ENCODE measurements at regions not wholly inside any gene's neighbourhood (a gene's known extent, or its start where the extent isn't known, plus 50 kb on each side); places are given as distances from the start of the nearest gene placed in this dataset.

DNA sequence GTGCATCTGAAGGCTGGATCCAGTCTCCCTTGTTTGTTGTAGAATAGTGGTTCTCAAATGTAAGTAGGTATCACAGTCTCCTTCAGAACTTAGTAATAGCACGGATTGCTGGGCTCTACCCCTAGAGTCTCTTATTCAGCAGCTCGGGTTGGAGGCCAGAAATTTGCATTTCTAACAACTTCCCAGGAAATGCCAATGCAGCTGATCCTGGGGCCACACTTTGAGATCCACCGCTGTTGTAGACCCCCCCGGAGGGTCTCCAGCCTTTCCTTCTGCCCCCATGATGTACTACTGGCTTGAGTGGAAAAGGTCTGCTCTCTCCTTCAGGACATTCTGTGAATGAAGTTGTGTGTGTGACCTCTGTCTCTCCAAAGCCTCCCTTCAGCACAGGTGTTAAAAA lies 153.8 kb upstream of the CTNNB1 start:
- DNase-seq, result no peak

DNA sequence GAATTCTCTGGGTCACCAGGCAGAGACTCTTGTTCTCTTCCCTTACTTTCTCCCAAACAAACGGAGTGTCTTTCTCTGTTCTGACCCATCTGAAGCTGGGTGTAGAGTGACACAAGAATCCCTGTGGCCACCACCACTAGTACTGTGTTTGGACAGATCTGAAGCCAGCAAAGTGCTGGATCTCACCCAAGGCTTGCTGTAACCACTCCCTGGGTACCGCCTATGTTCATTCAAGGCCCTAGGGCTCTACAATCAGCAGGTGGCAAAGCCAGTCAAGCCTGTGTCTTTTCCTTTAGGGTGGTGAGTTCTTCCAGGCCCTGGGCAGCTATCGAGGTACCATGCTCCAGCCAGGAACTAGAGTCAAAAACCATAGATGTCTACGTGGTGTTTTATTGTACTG lies 149.2 kb upstream of the CTNNB1 start:
- no peak for DNase-seq

DNA sequence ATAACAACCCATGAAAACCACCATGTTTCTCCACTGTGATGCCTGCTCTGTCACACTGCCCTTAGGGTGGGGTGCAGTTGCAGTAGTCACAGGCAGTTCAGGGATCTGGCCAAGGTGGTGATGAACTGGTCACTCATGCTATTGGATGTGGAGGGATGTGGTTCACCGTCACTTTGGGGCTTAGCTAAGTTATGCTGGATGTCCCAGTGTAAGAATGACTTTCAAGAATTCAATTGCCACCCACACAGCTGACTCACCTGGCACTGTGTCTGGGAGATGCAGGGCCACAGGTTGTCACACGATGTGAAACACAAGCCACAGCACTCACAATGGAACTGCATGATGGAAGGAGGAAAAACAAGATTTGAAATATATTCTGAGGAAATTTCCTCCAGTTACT lies 146.1 kb upstream of the CTNNB1 start:
- no peak for DNase-seq

DNA sequence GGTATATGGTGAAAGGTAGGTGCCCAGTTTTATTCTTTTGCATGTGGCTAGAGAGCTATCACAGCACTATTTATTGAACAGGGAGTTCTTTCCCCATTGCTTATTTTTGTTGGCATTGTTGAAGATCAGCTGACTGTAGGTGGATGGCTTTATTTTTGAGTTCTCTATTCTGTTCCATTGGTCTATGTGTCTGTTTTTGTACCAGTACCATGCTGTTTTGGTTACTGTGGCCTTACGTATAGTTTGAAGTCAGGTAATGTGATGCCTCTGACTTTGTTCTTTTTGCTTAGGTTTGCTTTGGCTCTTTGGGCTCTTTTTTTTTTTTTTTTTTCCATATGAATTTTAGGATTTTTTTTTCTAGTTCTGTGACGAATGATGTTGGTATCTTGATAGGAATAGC lies 139.2 kb upstream of the CTNNB1 start:
- no peak for DNase-seq

DNA sequence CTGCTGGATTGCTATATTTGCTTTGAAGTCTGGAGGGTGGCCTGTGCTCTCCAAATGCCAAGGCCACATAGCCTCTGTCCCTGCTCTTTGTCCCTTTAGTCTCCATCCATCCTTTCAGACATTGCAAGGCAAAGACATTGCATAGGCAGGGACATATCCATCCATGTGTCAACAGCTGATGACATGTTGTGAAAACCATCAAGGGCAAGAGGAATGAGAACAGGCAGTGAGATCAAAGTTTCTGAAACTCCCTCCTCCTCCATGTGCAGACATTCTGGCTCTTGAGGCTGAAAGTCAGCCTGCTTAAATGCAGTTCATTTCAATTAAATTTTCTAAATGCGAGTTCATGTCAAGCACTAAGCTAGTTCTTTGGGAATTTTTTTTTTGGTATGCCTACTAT lies 135.2 kb upstream of the CTNNB1 start:
- no peak for DNase-seq

DNA sequence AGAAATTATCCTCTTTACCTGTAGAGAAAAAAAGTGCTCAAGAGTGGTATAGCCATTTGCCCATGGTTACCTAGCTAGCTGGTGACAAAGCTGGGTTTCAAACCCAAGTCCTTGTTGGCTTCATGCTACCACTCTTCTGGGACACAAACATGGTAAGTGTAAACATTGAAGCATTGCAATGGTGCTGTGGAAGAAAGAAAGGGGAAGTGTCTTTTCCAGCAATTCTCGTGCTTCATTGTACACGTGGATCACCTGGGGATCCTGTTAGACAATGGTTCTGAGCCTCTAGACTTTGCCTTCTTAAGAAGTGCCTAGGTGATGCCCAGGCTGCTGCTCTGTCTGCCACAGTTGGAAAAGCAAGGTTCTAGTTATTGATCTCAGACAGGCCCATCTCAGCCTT lies 134.8 kb upstream of the CTNNB1 start:
- DNase-seq, result no peak

DNA sequence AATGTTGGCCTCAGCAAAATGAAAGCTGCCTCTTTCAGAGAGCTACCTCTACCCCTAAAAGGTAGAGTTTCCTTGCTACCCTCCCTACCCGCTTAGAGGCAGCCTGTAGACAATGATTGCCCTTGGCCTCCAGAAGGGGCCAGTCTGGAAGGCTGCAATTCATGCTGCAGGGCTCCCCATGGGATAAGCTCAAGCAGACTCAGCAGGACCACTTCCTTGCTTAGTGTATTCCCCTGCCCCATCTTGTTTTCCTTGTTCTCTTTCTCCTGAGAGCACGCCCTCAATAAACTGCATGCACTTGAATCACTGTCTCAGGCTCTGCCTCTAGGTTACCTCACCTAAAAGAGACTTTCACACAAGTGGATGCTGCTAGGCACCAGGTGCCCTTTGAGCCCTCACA lies 134.0 kb upstream of the CTNNB1 start:
- DNase-seq, result no peak

DNA sequence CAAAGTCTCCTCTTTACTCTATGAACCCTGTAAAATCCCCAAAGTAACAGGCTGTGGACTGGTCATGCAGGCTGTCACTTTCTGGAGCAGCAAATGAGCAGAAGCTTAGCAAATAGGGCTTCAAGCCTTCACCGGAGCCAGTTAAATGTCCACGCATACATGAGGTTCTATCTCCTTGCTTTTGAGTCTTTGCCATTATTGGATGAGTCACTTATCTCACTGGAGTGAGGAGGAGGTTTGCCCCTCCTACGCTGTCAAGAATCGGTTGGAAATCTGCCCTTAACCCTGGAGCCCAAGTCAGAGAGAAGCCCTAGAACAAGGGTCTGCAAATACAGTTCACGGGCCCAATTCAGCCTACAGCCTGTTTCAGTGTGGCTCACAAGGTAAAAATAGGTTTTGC lies 126.1 kb upstream of the CTNNB1 start:
- DNase-seq, result no peak

DNA sequence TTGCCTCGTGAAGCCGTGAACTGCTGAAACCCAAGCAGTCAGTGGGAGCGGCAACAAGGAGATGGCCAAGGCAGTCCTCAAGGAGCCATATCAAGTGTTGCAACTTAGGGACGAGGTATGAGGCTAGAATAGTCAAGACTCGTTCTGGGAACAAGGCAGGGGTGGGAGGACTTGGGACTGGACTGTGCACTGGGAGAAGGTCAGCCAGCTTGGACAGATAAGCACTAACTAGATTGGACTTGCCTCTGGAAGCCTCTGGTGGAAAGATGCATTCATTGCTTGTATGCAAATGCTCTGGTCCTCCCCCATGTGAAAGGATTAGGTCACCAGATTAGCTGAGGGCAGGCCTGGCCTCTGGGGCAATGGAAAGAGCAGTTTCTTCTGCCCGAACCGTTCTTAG lies 123.3 kb upstream of the CTNNB1 start:
- DNase-seq, result peak in 2 of 3 donors; percentile 11 to 23

DNA sequence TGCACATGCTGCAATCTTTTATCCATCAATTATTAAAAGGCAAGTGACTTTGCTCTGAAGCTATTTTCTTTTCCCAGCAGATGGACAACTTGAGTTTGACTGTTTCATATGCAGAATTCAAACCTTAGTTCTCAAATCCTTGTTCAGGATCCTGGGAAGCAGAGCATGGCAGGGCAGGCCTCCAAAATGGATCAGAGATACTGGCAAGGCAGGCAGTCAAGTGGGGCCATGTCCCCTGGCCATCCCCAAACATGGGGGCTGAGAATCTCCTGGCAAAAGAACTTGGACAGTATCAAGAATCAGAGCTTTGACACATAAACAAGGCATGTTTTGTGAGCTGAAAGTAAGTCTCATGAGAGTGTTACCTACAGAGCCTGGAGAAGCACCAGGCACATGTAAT lies 122.9 kb upstream of the CTNNB1 start:
- no peak for DNase-seq

DNA sequence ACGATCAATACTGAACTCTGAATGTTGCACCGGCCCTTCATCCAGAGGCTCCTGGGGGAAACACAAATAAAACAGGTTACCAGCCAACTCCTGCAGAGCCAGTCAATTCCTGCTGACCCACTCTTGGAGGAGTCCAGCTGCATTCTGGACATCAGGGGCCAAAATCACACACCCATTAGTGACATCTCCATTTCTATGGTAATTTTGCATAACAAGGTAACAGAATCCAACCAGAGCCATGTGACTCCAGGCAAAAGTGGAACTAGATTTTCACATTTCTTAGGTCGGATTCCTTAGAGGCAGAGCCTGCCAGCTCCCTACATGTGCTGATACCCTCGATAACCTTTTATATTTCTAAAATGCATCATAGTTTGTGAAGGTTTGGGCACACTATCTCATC lies 119.2 kb upstream of the CTNNB1 start:
- DNase-seq, result no peak

DNA sequence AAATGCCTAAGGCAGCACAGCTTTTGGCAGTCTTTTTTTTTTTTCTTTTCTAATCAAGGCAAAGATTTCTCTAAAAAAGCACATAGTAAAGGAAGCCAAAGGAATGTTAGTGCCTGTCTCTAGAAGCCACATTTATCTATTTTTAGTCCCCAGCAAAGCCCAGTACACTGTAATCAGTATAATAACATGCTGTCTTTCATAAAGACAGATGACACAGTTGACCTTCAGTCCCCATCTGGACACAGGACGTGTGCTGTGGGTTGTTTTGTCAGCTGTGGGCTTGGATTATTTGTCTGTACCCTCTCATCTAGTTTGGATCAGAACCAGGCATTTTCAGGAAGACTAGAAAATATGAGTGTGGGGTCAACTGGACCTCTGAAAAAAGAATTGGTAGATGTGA lies 110.4 kb upstream of the CTNNB1 start:
- no peak for DNase-seq

DNA sequence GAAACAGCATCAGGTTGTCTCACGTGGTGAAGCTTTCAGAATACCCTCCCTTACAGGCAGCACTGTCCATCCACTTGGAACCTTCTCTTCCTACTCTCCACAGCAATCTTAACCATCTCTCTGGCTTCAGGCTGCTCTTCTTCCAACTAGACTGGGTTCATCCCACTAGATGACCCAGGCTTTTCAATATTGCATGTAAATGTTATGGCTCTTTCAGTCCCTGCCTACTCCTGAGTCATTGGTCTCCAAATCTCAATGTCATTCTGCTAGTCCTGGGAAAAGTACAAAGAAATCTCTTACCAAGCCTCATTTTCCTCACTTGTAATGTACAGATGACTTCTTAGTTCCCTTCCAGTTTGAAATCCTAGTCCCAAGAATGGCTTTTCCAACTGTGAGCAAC lies 109.7 kb upstream of the CTNNB1 start:
- DNase-seq, result no peak

DNA sequence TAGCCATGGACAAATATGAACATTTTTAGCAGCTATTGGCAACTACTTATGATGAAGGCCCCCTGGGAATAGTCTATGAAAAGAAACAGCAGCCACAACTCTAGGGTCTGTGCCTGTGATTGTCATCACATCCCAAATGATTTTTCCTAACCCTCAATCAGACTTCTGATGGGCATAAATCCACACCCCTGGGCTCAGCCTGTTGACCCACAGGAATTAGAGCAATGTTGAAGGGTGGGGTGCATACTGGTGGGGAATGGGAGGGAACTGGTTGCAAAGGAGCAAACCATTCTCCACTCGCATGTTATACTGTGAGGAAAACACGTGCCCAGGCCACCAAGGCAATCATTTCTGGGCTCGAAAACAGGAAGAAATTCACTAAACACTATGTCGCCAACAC lies 106.5 kb upstream of the CTNNB1 start:
- DNase-seq, result no peak

DNA sequence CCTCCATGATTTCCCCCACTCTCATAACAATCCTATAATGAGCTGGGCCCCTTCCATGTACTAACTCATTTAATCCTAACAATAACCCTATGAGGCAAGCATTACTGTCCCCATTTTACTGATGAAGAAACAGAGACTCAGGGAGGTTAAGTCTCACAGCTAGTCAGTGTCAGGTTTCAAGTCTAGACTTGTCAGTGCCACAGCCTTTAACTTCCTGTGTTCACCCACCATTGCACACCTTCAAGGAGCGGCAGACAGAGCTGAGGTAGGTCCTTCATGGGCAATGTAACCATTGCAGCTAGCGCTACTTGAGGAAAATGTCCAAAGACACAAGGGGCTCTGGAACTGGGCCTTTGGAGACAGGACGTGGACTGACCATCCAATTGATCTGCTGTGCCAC lies 105.8 kb upstream of the CTNNB1 start:
- DNase-seq, result no peak

DNA sequence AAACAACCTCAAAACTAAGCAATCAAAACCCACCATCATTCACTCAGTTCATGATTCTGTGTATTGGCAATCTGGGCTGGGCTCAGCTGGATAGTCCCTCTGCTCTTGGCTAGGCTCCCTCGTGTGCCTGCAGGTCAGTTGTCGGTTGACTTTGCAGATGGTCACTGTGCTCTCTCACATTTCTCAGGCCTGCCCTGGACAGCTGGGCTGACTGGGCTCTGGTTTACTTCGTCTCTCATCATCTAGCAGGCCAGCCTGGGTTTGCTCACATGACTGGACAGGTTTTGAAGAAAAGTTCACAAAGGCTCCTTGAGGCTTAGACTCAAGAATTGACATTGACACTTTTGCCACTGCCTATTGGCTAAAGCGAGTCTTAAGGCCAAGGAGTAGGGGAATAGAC lies 105.0 kb upstream of the CTNNB1 start:
- no peak for DNase-seq

DNA sequence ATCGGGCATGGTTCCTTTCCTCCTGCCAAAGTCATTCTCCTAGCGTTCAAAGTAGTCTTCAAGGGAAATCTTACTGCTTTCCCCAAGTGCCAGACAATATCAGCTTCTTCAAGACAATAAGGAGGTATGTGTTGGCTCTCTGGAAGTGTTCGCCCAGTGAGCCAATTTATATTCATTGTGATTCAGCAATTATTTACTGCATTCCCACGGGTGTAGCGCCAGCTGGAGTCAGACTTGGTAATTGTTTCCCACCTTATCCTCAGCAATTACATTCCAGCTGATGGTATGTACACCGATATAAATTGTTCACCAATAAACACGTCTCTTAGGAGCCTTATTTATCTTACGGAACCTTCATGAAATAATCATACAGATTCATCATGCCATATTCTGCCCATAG lies 103.6 kb upstream of the CTNNB1 start:
- no peak for DNase-seq

DNA sequence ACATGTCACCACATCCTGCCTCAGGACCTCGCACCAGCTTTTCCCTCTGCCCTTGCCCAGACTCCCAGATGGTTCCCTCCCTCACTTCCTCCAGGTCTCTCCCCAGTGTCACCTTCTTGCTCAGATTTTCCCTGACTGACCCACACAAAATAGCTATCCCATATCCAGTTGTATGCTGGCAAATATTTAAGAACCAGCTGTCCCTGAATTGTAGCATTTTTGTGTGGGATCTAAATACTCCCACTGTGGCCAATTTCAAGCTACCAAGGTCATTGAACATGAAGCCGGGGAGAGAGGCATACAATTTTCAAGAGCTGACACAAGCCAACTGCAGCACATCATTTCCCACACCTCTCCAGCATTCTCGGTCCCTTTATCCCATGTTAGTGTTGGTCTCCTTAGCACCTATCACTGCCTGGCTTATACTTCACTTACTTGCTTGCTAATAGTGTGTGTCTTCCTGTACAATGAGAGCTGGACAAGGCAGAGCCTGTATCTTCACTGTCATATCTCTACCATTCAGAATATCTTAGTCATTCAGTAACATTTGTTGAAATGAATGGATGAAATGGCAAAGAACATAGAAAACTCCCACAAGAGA lies 101.3 kb upstream of the CTNNB1 start:
- no peak for DNase-seq

DNA sequence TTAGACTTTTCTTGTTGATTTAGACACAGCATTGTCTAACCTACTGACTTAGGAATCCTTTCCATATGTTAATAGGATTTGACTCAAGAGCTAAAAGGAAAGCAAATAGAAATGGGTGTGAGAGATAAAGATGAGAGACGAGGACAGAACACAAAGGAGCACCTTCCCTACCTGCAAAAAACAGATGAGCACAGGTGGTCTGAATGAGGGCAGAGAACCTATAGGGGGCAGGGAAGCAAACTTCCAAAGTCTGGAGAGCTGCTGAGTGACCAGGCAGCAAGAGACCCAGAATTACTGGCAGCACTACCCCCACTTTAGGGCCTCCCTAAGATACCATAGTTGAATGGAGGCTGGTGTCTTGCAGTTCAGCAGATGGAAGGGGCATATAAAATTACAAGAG lies 98.1 kb upstream of the CTNNB1 start:
- no peak for DNase-seq

DNA sequence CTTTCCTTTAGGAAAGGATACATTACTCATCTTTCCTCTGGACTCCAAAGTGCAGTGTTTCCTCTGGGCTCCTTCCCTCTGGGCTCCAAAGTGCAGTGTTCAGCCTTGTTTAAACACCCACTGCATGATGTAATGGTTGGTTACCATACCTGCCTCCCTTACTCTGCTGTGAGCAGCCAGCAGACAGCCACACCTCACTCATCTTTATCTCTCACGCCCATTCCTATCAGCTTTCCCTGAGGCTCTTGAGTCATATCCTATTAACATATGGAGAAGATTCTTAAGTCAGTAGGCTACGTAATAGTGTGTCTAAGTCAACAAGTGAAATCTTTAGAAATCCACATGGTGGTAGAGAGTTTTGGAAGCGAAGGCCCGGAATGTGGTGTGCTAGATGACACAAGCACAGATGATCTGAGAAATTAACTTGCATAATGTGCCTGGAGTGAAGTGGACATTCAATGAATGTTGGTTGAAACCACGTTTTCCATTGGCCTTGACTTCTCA lies 97.2 kb upstream of the CTNNB1 start:
- no peak for DNase-seq

DNA sequence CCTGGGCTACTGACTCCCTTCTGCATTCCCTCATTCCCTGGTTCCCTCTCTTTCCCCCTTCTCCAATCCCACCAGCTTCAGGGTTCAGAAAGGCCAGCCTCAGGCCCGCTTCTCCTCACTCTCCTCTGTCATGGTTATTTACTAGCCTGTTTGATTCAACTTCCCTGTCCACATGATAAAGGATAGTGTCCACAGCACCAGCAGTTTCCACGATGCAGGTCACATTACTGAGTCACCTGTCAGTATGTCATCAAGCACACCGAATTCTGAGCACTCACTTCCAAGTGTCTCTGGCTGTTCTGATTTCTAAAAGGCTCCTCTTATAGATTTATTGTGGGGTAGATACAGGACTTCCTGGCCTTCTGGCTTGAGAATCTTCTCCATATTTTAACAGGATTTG lies 96.6 kb upstream of the CTNNB1 start:
- no peak for DNase-seq

DNA sequence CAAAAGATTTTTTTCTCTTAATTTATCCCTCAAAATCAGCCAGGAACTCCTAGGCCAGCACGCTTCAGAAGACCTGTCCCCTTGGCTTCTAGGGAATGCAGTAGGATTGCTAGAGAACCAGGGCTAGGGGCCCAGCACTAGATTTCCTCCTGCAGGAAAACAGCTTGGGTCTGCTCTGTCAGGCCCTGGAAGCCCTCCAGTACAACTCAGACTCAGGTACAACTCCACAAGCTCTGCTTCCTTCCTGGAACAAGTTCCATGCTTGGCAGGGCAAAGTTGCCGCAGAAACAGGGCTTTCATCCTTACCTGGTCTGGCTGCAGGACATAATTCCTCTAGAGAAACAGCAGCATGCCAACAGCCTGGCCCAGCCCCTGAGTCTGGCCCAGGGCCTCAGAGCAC lies 96.1 kb upstream of the CTNNB1 start:
- DNase-seq, result no peak

DNA sequence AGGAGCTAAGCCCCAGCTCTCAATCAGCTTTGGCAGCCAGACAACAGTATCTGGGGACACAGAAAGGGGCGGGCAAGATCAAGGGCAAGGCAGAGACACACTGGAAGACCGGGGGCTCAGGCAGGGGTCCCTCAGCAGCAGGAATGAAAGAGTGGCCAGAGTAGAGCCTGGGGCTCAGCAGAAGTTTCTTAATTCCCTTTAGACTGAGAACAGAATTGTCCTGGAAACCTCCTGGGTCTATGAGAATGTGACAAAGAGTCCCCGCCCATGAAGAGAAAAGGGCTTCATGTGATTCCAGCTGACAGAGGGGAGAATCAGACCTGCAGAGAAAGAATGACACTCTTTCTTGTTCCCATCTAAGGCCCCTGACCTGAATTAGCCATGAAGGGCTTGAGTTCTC lies 95.2 kb upstream of the CTNNB1 start:
- no peak for DNase-seq

DNA sequence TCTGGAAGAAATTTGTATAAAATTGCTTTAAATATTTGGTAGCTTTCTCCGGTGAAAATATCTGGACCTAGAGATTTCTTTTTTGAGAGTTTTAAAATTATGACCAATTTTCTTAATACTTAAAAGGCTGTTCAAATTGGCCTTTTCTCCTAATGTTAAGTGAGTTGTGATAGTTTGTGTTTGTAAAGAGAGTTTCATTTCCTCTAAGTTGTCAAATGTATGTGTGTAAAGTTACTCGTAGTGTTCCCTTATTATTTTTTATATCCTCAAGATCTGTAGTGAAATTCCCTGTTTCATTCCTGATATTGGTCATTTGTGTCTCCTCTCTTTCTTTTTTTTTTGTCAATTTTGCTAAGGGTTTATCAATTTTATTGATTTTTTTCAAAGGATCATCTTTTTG lies 92.6 kb upstream of the CTNNB1 start:
- DNase-seq, result peak in 1 of 3 donors; percentile 34

DNA sequence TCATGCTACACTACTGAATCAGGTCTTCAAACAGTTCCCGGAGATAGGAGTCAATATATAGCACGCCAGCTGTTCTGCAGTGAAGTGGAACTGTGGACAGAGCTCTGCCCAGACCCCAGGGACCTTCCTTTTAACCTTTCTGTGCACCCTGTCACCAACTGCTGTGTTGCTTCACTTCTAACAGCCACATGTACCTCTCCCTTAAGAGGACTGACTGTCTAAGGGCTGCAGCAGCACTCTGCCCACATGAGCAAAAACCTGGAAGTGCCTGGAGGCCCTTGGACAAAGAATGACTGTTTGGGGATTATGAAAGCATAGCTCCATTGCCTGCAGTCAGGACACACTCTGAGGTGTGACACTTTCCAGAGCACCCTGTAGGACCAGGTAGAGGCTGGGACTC lies 88.3 kb upstream of the CTNNB1 start:
- DNase-seq, result peak in 2 of 3 donors; percentile 27 to 32

DNA sequence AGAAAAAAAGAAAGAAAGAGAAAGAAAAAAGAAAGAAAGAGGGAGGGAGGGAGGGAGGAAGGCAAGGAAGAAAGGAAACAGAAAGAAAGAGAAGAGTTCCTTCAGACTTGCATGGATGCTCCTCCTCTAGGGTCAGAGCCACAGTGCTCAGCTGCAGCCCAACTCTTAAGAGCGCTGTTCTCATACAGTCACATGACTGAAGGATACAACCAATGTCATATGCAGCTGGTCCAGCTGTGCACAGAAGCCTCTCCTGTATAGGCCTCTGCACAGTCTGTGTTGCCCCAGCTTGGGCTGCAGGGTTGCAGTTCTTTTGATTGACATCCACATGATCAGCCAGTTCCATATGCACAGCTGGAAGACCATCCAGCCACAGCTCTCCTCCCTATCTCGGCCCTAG lies 86.8 kb upstream of the CTNNB1 start:
- no peak for DNase-seq
